HepG2 (cell line): ENCODE measurements at regions not wholly inside any gene's neighbourhood (a gene's known extent, or its start where the extent isn't known, plus 50 kb on each side); places are given as distances from the start of the nearest gene placed in this dataset.
A peak's percentile ranks its signal among the peaks of the same experiment; 100 is the strongest.

Experiments
- ATAC-seq: fragments of 200-7000 bp; cut with Tn5 transposase; 3 replicates; pipeline ENCODE4 v1.9.1; 2020; ENCODE audit warnings: mild to moderate bottlenecking, moderate library complexity
- BruUV-seq: library from RNA; stranded (reverse); fragments of 400-500 nt; replicated peaks from 2 replicates; lab custom pipeline; 2021; lab: Mats Ljungman, UMichigan
- CTCF ChIA-PET: fragments of 300-600 bp; formaldehyde crosslinking; extraction: SDS; loops from one replicate; lab custom pipeline; 2021; ENCODE audit warnings: low total read pairs, inconsistent platforms, low intra/inter-chr PET ratio; lab: Yijun Ruan, JAX
- POLR2A ChIA-PET: fragments of 350-600 bp; sonication (Branson Sonifier 250); formaldehyde crosslinking; loops from one replicate; lab custom pipeline; 2020; ENCODE audit warnings: antibody characterized with exemption, inconsistent platforms; lab: Yijun Ruan, JAX
- DNase-seq: peaks from one replicate; pipeline ENCODE4 v3.0.0-alpha.2; 2015; ENCODE audit warnings: low spot score
- FAIRE-seq: peaks from 3 replicates; lab custom pipeline; 2011; peaks lifted over from hg19 to GRCh38; lab: Jason Lieb, UNC
- H2AFZ ChIP-seq: one replicate; pipeline ENCODE4 v1.6.1; 2011; ENCODE audit warnings: low read length, inconsistent platforms
- H3K27ac ChIP-seq: fragments of 300-600 bp; 3 replicates; pipeline ENCODE4 v1.8.0; 2011; ENCODE audit warnings: mixed run types, mild to moderate bottlenecking, mixed read lengths, low read length, inconsistent platforms; ENCODE audit not compliant: insufficient read depth; ENCODE audit errors: extremely low read length
- H3K27me3 ChIP-seq, 2 experiments: fragments of 200-600 bp in 1 of 2; 2 replicates in 1 of 2; 3 replicates in 1 of 2; pipeline versions ENCODE4 v1.6.0 to v1.8.0; 2011; ENCODE audit warnings: low read length in 2 of 2, mild to moderate bottlenecking in 2 of 2, moderate library complexity in 2 of 2, inconsistent platforms in 1 of 2; ENCODE audit not compliant: insufficient read depth in 2 of 2, control insufficient read depth in 1 of 2
- H3K36me3 ChIP-seq, 2 experiments: fragments of 200-600 bp in 1 of 2; replicated peaks in 1 of 2; 2 replicates in 1 of 2; 3 replicates in 1 of 2; pipeline versions ENCODE4 v1.5.1 to v1.8.0; 2011; ENCODE audit warnings: low read length in 2 of 2, inconsistent platforms in 1 of 2; ENCODE audit not compliant: insufficient read depth in 2 of 2, control insufficient read depth in 1 of 2
- H3K4me1 ChIP-seq: 2 replicates; pipeline ENCODE4 v1.5.1; 2012; ENCODE audit warnings: low read length, inconsistent platforms; ENCODE audit not compliant: insufficient read depth
- H3K4me2 ChIP-seq: 2 replicates; pipeline ENCODE4 v1.6.0; 2011; ENCODE audit warnings: low read depth, low read length, inconsistent platforms
- H3K4me3 ChIP-seq, 3 experiments: fragments of 200-600 bp in 1 of 3; sonication (generic), shearing (Covaris generic) in 1 of 3; replicated peaks in 1 of 3; 2 replicates each; pipeline ENCODE4 v1.5.1; 2011 to 2016; ENCODE audit warnings: low read length in 3 of 3, inconsistent platforms in 2 of 3, low read depth in 2 of 3, mild to moderate bottlenecking in 2 of 3, control low read depth in 1 of 3, mixed read lengths in 1 of 3; ENCODE audit not compliant: insufficient read depth in 1 of 3
- H3K79me2 ChIP-seq: one replicate; pipeline ENCODE4 v1.6.1; 2011; ENCODE audit warnings: low read length, inconsistent platforms; ENCODE audit not compliant: insufficient read depth
- H3K9ac ChIP-seq: 2 replicates; pipeline ENCODE4 v1.6.0; 2011; ENCODE audit warnings: mild to moderate bottlenecking, low read depth, low read length, inconsistent platforms; ENCODE audit not compliant: insufficient read depth
- H3K9me3 ChIP-seq: 2 replicates; pipeline ENCODE4 v1.5.1; 2012; ENCODE audit warnings: mild to moderate bottlenecking, low read length
- H4K20me1 ChIP-seq: 2 replicates; pipeline ENCODE4 v1.6.0; 2011; ENCODE audit warnings: inconsistent platforms, mild to moderate bottlenecking, low read length, moderate library complexity; ENCODE audit not compliant: insufficient read depth
- ARID3A ChIP-seq: IDR thresholded peaks from 2 replicates; pipeline ENCODE4 v1.6.1; 2012; ENCODE audit warnings: low read depth, low read length, improper control_type of control experiment
- CREB1 ChIP-seq, 2 experiments: fragments of 450-650 bp in 1 of 2; IDR thresholded peaks; 2 replicates each; pipeline ENCODE4 v1.6.1; 2016 to 2017; ENCODE audit warnings: control low read depth in 1 of 2, mild to moderate bottlenecking in 1 of 2, missing compliant biosample characterization in 1 of 2, missing genetic modification characterization in 1 of 2
- CTCF ChIP-seq: sonication (generic); formaldehyde crosslinking; IDR thresholded peaks from 2 replicates; pipeline ENCODE4 v1.5.0; 2020; ENCODE audit warnings: mild to moderate bottlenecking, missing genetic modification reagents, moderate library complexity
- RAD21 ChIP-seq: fragments of 450-650 bp; formaldehyde crosslinking; IDR thresholded peaks from 2 replicates; pipeline ENCODE4 v1.5.0; 2020; ENCODE audit warnings: mild to moderate bottlenecking
- SMC3 ChIP-seq: IDR thresholded peaks from 2 replicates; pipeline ENCODE4 v1.6.1; 2011; ENCODE audit warnings: low read length, improper control_type of control experiment
- STAG1 ChIP-seq: sonication (generic); formaldehyde crosslinking; IDR thresholded peaks from 2 replicates; pipeline ENCODE4 v1.4.0; 2020; ENCODE audit warnings: missing genetic modification reagents
- TBL1XR1 ChIP-seq: fragments of 150-350 bp; IDR thresholded peaks from 2 replicates; pipeline ENCODE4 v1.6.1; 2014; ENCODE audit warnings: borderline replicate concordance, low read length; ENCODE audit not compliant: partially characterized antibody
- ZNF160 ChIP-seq: sonication (generic); formaldehyde crosslinking; IDR thresholded peaks from 2 replicates; pipeline ENCODE4 v1.8.0; 2022; ENCODE audit warnings: mild to moderate bottlenecking, inconsistent platforms, missing genetic modification reagents
- ZNF350 ChIP-seq: sonication (generic); formaldehyde crosslinking; IDR thresholded peaks from 2 replicates; pipeline ENCODE4 v1.4.0; 2020; ENCODE audit warnings: mild to moderate bottlenecking, low read depth, missing genetic modification reagents, borderline replicate concordance
- ZNF703 ChIP-seq: sonication (generic); formaldehyde crosslinking; IDR thresholded peaks from 2 replicates; pipeline ENCODE4 v1.5.1; 2020; ENCODE audit warnings: missing genetic modification reagents, mild to moderate bottlenecking, moderate library complexity, borderline replicate concordance
- ZSCAN31 ChIP-seq: sonication (generic); formaldehyde crosslinking; IDR thresholded peaks from 2 replicates; pipeline ENCODE4 v1.5.0; 2020; ENCODE audit warnings: low read depth, mild to moderate bottlenecking, missing genetic modification reagents
- WGBS: methylation state at CpG from one replicate; pipeline ENCODE4 v1.1.6; 2017; ENCODE audit warnings: low lambda C conversion rate; 5-methylcytosine and 5-hydroxymethylcytosine counted together
- in situ Hi-C: cut with HindIII; loops from 2 replicates; pipeline ENCODE4 v1.10.0; 2017; ENCODE audit warnings: low pct_unique_long_range_greater_than_20kb; ENCODE audit not compliant: extremely low pct_ligation_motif_present
- intact Hi-C: fragments of 100-400 bp; cut with micrococcal nuclease; formaldehyde crosslinking; loops from one replicate; pipeline ENCODE4 v1.10.0; 2022; ENCODE audit not compliant: unreplicated experiment

- Histone ChIP-seq H3K4me1 (peaks cover 23% of the 10 kb centered on the region), H3K27me3 (no peaks in the 10 kb centered on the region), H3K27ac (no peak overlapping the region), H3K9ac (no peak overlapping the region), H4K20me1 (no peaks in the 10 kb centered on the region), H3K36me3 (no peaks in the 10 kb centered on the region), H2AFZ (no peak overlapping the region), H3K4me2 (no peak overlapping the region), H3K4me3 (no peak overlapping the region), H3K79me2 (no peaks in the 10 kb centered on the region), H3K9me3 (no peaks in the 10 kb centered on the region)
- in situ Hi-C loops (loop anchor here (5.0 kb wide), 3 partner anchors 493 to 783 kb away; no protein-coding TSS in a partner anchor), intact Hi-C loops (loop anchor here (1.0 to 10.0 kb wide), 6 partner anchors 130 to 1083 kb away; partner anchors contain the start of gene KLF7)
- BruUV-seq: no TSS peak
- DNase-seq: peak; percentile 47
- ChIA-PET CTCF (interaction anchor here (0.8 to 2.4 kb wide), 4 partner anchors 485 to 782 kb away, joined by 5 to 24 read pairs (median 15); no protein-coding TSS in a partner anchor), POLR2A (no interaction called here)
- peak; percentile 78 for FAIRE-seq
- ATAC-seq: peak; percentile 28; the same call in 2 of the 3 replicates
- TF ChIP-seq ZSCAN31 (CRISPR knock-in tag): no peak
- TF ChIP-seq CTCF (CRISPR knock-in tag): peak; percentile 84
- TF ChIP-seq ARID3A: peak; percentile 33; the same call in 1 of the 2 replicates
- TF ChIP-seq ZNF350 (CRISPR knock-in tag): no peak
- TF ChIP-seq CREB1 (IDR thresholded peaks at IDR 0.05): no peak
- TF ChIP-seq CREB1 (CRISPR knock-in tag; IDR thresholded peaks at IDR 0.05): 0 out of 2 replicates have a peak, but pooled peaks have one; percentile 31
- TF ChIP-seq TBL1XR1: no peak
- peak; percentile 93 for TF ChIP-seq SMC3
- no peak for TF ChIP-seq ZNF160 (CRISPR knock-in tag)
- peak; percentile 89 for TF ChIP-seq STAG1 (CRISPR knock-in tag)
- no peak for TF ChIP-seq ZNF703 (CRISPR knock-in tag)
- peak; percentile 74 for TF ChIP-seq RAD21 (CRISPR knock-in tag)
- 10% methylated on average over 13 of the region's 13 CpGs for WGBS
Measured at GRCh38 chr2:207474863-207475485, 54.8 kb upstream of the CREB1 start.
